ENCODE measurements at regions not wholly inside any gene's neighbourhood (a gene's known extent, or its start where the extent isn't known, plus 50 kb on each side); places are given as distances from the start of the nearest gene placed in this dataset.

GRCh38 chr4:102431608-102431961 is 69.6 kb upstream of the NFKB1 start:
- Histone ChIP-seq H3K4me3 (peak overlapping the region; percentile 75; the same call in 1 of the 3 replicates), H3K4me1 (peaks cover 8% of the 10 kb centered on the region), H3K27ac (peak overlapping the region in 1 of 2 experiments; percentile 97; a peak in 5 of 6 replicates), H3K9me3 (peaks cover 8% of the 10 kb centered on the region; the same call in 2 of the 3 replicates), H3K4me2 (no peak overlapping the region)
- ChIA-PET POLR2A (interaction anchor here (1.0 to 2.2 kb wide), 3 partner anchors 86 to 668 kb away, joined by 3 to 13 read pairs (median 9); partner anchors contain the start of genes BDH2, SLC39A8 and UBE2D3), CTCF (interaction anchor here (1.1 to 3.1 kb wide), 7 partner anchors 10 to 660 kb away, joined by 3 to 13 read pairs (median 6); no protein-coding TSS in a partner anchor)
- no peak for FAIRE-seq
- no peak for ATAC-seq
- no peak for DNase-seq (ENCODE audit: low read depth in 1 of 2, low spot score in 1 of 2)
- TF ChIP-seq HOXB13 (CRISPR knock-in tag; IDR thresholded peaks at IDR 0.05; ENCODE audit: low read depth) (no peak), JUN (IDR thresholded peaks at IDR 0.05) (no peak), ZC3H11A (IDR thresholded peaks at IDR 0.05) (no peak), FOSL2 (IDR thresholded peaks at IDR 0.05) (no peak), FOSL2 (CRISPR knock-in tag; IDR thresholded peaks at IDR 0.05) (no peak), CTCF (IDR thresholded peaks at IDR 0.05) (no peak), TFCP2L1 (CRISPR knock-in tag; IDR thresholded peaks at IDR 0.05) (no peak)

GRCh38 chr4:102437111-102437510 is 64.0 kb upstream of the NFKB1 start:
- 63% methylated on average over 3 of the region's 3 CpGs for WGBS (ENCODE audit: missing lambda C conversion rate)
- no peak overlapping the region for H3K4me3 ChIP-seq
- FAIRE-seq = no peak
- no peak overlapping the region for H3K27ac ChIP-seq
- H3K9me3 ChIP-seq = peaks cover 8% of the 10 kb centered on the region; the same call in 2 of the 3 replicates
- ATAC-seq = no peak
- peaks cover 37% of the 10 kb centered on the region for H3K4me1 ChIP-seq
- no peak overlapping the region for H3K4me2 ChIP-seq
- TF ChIP-seq JUN (IDR thresholded peaks at IDR 0.05) (no peak), ZFP36 (IDR thresholded peaks at IDR 0.05; ENCODE audit: borderline replicate concordance, partially characterized antibody) (no peak), SMC3 (IDR thresholded peaks at IDR 0.05) (no peak), TP53 (CRISPR knock-in tag; IDR thresholded peaks at IDR 0.05) (no peak), EHF (CRISPR knock-in tag; IDR thresholded peaks at IDR 0.05) (no peak), HES2 (IDR thresholded peaks at IDR 0.05) (no peak), JUNB (IDR thresholded peaks at IDR 0.05) (no peak), RNF2 (IDR thresholded peaks at IDR 0.05; ENCODE audit: borderline replicate concordance, low read depth) (no peak), BHLHE40 (IDR thresholded peaks at IDR 0.05; ENCODE audit: low read depth, low read length) (no peak), ZC3H11A (IDR thresholded peaks at IDR 0.05) (no peak), E2F6 (IDR thresholded peaks at IDR 0.05; ENCODE audit: borderline replicate concordance, low read depth) (no peak), EHMT2 (IDR thresholded peaks at IDR 0.05; ENCODE audit: low read depth) (no peak), HMGXB4 (CRISPR knock-in tag; IDR thresholded peaks at IDR 0.05; ENCODE audit: borderline replicate concordance) (no peak), REST (IDR thresholded peaks at IDR 0.05) (no peak), TFCP2L1 (CRISPR knock-in tag; IDR thresholded peaks at IDR 0.05) (no peak), FOSB (CRISPR knock-in tag; IDR thresholded peaks at IDR 0.05) (no peak), ATOH8 (CRISPR knock-in tag; IDR thresholded peaks at IDR 0.05; ENCODE audit: low read depth) (no peak), HOXB5 (CRISPR knock-in tag; IDR thresholded peaks at IDR 0.05) (no peak), BCL3 (IDR thresholded peaks at IDR 0.05) (no peak), FOSL2 (IDR thresholded peaks at IDR 0.05) (no peak), FOSL2 (CRISPR knock-in tag; IDR thresholded peaks at IDR 0.05) (no peak)
- ChIA-PET CTCF (interaction anchor here (0.6 to 1.0 kb wide), 2 partner anchors 11 to 138 kb away, joined by 3 read pairs; no protein-coding TSS in a partner anchor), POLR2A (no interaction called here)
- no peak for DNase-seq (ENCODE audit: low read depth in 1 of 2, low spot score in 1 of 2)
